IMR-90 (cell line): ENCODE measurements at regions not wholly inside any gene's neighbourhood (a gene's known extent, or its start where the extent isn't known, plus 50 kb on each side); places are given as distances from the start of the nearest gene placed in this dataset.

Source experiments
- ATAC-seq: fragments of 200-7000 bp; cut with Tn5 transposase; 2 replicates; pipeline ENCODE4 v1.9.1; 2020; ENCODE audit warnings: low read depth, mild to moderate bottlenecking, moderate library complexity
- BruUV-seq: library from RNA; stranded (reverse); fragments of 400-500 nt; replicated peaks from 2 replicates; lab custom pipeline; 2021; lab: Mats Ljungman, UMichigan
- CTCF ChIA-PET: fragments of 300-600 bp; formaldehyde crosslinking; extraction: SDS; loops from one replicate; lab custom pipeline; 2021; ENCODE audit warnings: antibody characterized with exemption; lab: Yijun Ruan, JAX
- POLR2A ChIA-PET: fragments of 300-600 bp; sonication (Branson Sonifier 250); formaldehyde crosslinking; loops from one replicate; lab custom pipeline; 2022; ENCODE audit warnings: antibody characterized with exemption; ENCODE audit not compliant: unreplicated experiment; lab: Charles Lee
- DNase-seq: peaks from one replicate; pipeline ENCODE4 v3.0.0; 2013
- H2AFZ ChIP-seq: replicated peaks from 2 replicates; pipeline ENCODE3; 2013; ENCODE audit warnings: low read length, mild to moderate bottlenecking; ENCODE audit not compliant: poor library complexity
- H2AK5ac ChIP-seq: 2 replicates; pipeline ENCODE4 v1.6.1; 2013; ENCODE audit warnings: low read depth, low read length, inconsistent platforms
- H2AK9ac ChIP-seq: replicated peaks from 2 replicates; pipeline ENCODE3; 2013; ENCODE audit warnings: mild to moderate bottlenecking, low read depth, low read length, moderate library complexity; ENCODE audit not compliant: poor library complexity
- H2BK120ac ChIP-seq: 2 replicates; pipeline ENCODE4 v1.6.1; 2013; ENCODE audit warnings: low read depth, low read length, inconsistent platforms
- H2BK15ac ChIP-seq: 3 replicates; pipeline ENCODE4 v1.6.1; 2013; ENCODE audit warnings: low read depth, low read length, inconsistent platforms
- H2BK20ac ChIP-seq: 2 replicates; pipeline ENCODE4 v1.6.1; 2013; ENCODE audit warnings: low read depth, mild to moderate bottlenecking, inconsistent platforms, low read length, moderate library complexity
- H2BK5ac ChIP-seq: 2 replicates; pipeline ENCODE4 v1.6.1; 2013; ENCODE audit warnings: mild to moderate bottlenecking, low read depth, low read length, inconsistent platforms; ENCODE audit not compliant: poor library complexity, severe bottlenecking
- H3K14ac ChIP-seq: replicated peaks from 2 replicates; pipeline ENCODE4 v1.6.1; 2013; ENCODE audit warnings: low read depth, low read length, inconsistent platforms
- H3K18ac ChIP-seq: 2 replicates; pipeline ENCODE4 v1.6.1; 2013; ENCODE audit warnings: low read depth, low read length, control low read depth
- H3K23ac ChIP-seq: 2 replicates; pipeline ENCODE4 v1.6.1; 2013; ENCODE audit warnings: low read depth, low read length, inconsistent platforms
- H3K27ac ChIP-seq: 2 replicates; pipeline ENCODE4 v1.5.1; 2013; ENCODE audit warnings: mild to moderate bottlenecking, control low read depth, low read length; ENCODE audit not compliant: insufficient read depth
- H3K27me3 ChIP-seq: 2 replicates; pipeline ENCODE4 v1.6.1; 2013; ENCODE audit warnings: low read length; ENCODE audit not compliant: control insufficient read depth, insufficient read depth
- H3K36me3 ChIP-seq: 2 replicates; pipeline ENCODE4 v1.6.1; 2013; ENCODE audit warnings: low read length, mixed read lengths; ENCODE audit not compliant: control insufficient read depth, insufficient read depth
- H3K4ac ChIP-seq: 2 replicates; pipeline ENCODE4 v1.6.1; 2013; ENCODE audit warnings: low read depth, low read length, inconsistent platforms
- H3K4me1 ChIP-seq: 2 replicates; pipeline ENCODE4 v1.6.1; 2013; ENCODE audit warnings: low read length, mixed read lengths; ENCODE audit not compliant: control insufficient read depth, insufficient read depth
- H3K4me2 ChIP-seq: 2 replicates; pipeline ENCODE4 v1.6.1; 2013; ENCODE audit warnings: low read depth, mild to moderate bottlenecking, control low read depth, low read length, moderate library complexity
- H3K4me3 ChIP-seq: 2 replicates; pipeline ENCODE4 v1.5.1; 2013; ENCODE audit warnings: low read depth, mild to moderate bottlenecking, control low read depth, low read length, moderate library complexity; ENCODE audit not compliant: insufficient read depth
- H3K56ac ChIP-seq: 2 replicates; pipeline ENCODE4 v1.6.1; 2013; ENCODE audit warnings: low read length, inconsistent platforms; ENCODE audit not compliant: insufficient read depth; ENCODE audit errors: extremely low read depth
- H3K79me1 ChIP-seq, 2 experiments: 2 replicates each; pipeline ENCODE4 v1.6.1; 2013; ENCODE audit warnings: low read length in 2 of 2, inconsistent platforms in 1 of 2, low read depth in 1 of 2
- H3K9ac ChIP-seq: 2 replicates; pipeline ENCODE4 v1.6.1; 2013; ENCODE audit warnings: low read depth, low read length, control low read depth
- H3K9me1 ChIP-seq: 2 replicates; pipeline ENCODE4 v1.6.1; 2013; ENCODE audit warnings: low read length, inconsistent platforms; ENCODE audit not compliant: insufficient read depth
- H3K9me3 ChIP-seq: 2 replicates; pipeline ENCODE4 v1.6.1; 2013; ENCODE audit warnings: low read length; ENCODE audit not compliant: control insufficient read depth, insufficient read depth
- H4K20me1 ChIP-seq: 2 replicates; pipeline ENCODE4 v1.6.1; 2013; ENCODE audit warnings: low read length, inconsistent platforms; ENCODE audit not compliant: insufficient read depth
- H4K5ac ChIP-seq: 2 replicates; pipeline ENCODE4 v1.6.1; 2013; ENCODE audit warnings: mild to moderate bottlenecking, low read depth, low read length, control low read depth
- H4K8ac ChIP-seq, 2 experiments: 2 replicates each; pipeline ENCODE4 v1.6.1; 2013; ENCODE audit warnings: low read depth in 2 of 2, low read length in 2 of 2, control low read depth in 1 of 2, inconsistent platforms in 1 of 2
- H4K91ac ChIP-seq: 2 replicates; pipeline ENCODE4 v1.6.1; 2013; ENCODE audit warnings: low read depth, low read length, inconsistent platforms; ENCODE audit not compliant: insufficient read depth
- NFE2L2 ChIP-seq: fragments of 150-350 bp; IDR thresholded peaks from 2 replicates; pipeline ENCODE4 v1.6.1; 2016; ENCODE audit warnings: low read depth, mild to moderate bottlenecking, low read length
- WGBS, 2 experiments: methylation state at CpG; one replicate each; pipeline versions ENCODE4 v1.1.5 to v1.1.7; 2013; ENCODE audit warnings: missing lambda C conversion rate in 2 of 2; ENCODE audit not compliant: insufficient read length in 1 of 2; ENCODE audit errors: extremely low coverage in 2 of 2; 5-methylcytosine and 5-hydroxymethylcytosine counted together
- dilution Hi-C: fragments of 300-500 bp; cut with HindIII; formaldehyde crosslinking; loops from one replicate; pipeline ENCODE4 v1.14.3; 2018; ENCODE audit warnings: low sequenced_read_pairs; ENCODE audit not compliant: unreplicated experiment
- in situ Hi-C: fragments of 300-500 bp; cut with MboI; formaldehyde crosslinking; loops from 3 replicates; pipeline ENCODE4 v1.14.3; 2019; ENCODE audit warnings: low sequenced_read_pairs, inconsistent platforms, mixed read lengths
- intact Hi-C: fragments of 100-400 bp; cut with micrococcal nuclease; formaldehyde crosslinking; loops from 2 replicates; pipeline ENCODE4 v1.10.0; 2022
- TF ChIP-seq, protein P1 (sequence below): fragments of 150-350 bp; IDR thresholded peaks from 2 replicates; pipeline ENCODE4 v1.6.1; 2016; ENCODE audit warnings: low read depth, mild to moderate bottlenecking, low read length, moderate library complexity, borderline replicate concordance

DNA sequence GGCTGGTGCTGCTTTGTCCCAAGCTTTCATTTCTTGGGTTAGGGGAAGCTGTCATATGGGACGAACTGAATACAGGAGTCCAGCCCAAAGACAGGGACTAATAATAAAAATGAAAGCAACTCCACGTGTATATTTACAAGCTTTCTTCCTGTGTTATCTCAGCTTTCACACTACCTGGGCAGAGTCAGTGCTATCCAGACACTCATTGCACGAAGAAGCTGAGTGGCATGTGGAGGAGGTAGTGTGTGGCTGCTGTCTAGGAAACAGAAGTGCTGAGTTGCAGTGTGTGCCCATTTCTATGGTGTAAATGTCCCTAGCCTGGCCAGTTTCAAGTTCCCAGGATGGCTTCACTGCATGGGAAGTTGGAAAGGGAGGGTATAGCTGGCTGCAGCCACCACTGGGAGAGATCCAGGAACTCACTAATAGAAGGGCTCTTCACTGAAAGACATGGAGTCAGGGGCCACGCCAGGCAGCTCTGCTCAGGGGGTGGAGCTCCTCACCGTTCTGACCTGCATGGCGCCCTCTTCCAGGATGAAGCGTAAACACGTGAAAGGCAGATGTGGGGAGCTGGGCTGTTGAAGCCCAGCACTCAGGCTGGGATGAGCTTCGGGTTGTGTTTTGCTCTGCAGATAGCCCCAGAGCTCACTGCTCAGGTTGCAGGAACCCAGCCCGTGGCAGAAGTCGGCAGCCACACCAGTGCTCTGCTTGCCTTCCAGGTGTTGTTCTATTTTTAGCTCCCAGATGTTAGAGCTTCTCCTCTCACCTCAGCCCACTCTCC, 116.9 kb downstream of the IRX2 start:
- H4K91ac ChIP-seq = no peak overlapping the region
- H3K79me1 ChIP-seq = no peaks in the 10 kb centered on the region
- no peak overlapping the region for H2AFZ ChIP-seq
- ATAC-seq = no peak
- H4K8ac ChIP-seq = no peak overlapping the region
- H2BK5ac ChIP-seq = no peak overlapping the region
- H3K27ac ChIP-seq = no peak overlapping the region
- H3K56ac ChIP-seq = no peak overlapping the region
- H3K4me3 ChIP-seq = no peak overlapping the region
- no peaks in the 10 kb centered on the region for H3K27me3 ChIP-seq
- POLR2A ChIA-PET = no interaction called here
- no peak for TF ChIP-seq NFE2L2
- TF ChIP-seq, protein P1, sequence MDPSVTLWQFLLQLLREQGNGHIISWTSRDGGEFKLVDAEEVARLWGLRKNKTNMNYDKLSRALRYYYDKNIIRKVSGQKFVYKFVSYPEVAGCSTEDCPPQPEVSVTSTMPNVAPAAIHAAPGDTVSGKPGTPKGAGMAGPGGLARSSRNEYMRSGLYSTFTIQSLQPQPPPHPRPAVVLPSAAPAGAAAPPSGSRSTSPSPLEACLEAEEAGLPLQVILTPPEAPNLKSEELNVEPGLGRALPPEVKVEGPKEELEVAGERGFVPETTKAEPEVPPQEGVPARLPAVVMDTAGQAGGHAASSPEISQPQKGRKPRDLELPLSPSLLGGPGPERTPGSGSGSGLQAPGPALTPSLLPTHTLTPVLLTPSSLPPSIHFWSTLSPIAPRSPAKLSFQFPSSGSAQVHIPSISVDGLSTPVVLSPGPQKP = no peak
- no peak overlapping the region for H3K18ac ChIP-seq
- in situ Hi-C loops (no loop called here), dilution Hi-C loops (no loop called here), intact Hi-C loops (no loop called here)
- DNase-seq = no peak
- CTCF ChIA-PET = no interaction called here
- no peak overlapping the region for H2AK9ac ChIP-seq
- H3K9me3 ChIP-seq = peaks cover 32% of the 10 kb centered on the region
- no peak overlapping the region for H2BK15ac ChIP-seq
- H3K4ac ChIP-seq = no peak overlapping the region
- H4K20me1 ChIP-seq = no peaks in the 10 kb centered on the region
- no peak overlapping the region for H3K23ac ChIP-seq
- no peak overlapping the region for H3K4me2 ChIP-seq
- BruUV-seq = no TSS peak
- no peaks in the 10 kb centered on the region for H3K9me1 ChIP-seq
- no peaks in the 10 kb centered on the region for H3K4me1 ChIP-seq
- WGBS, 2 experiments = 13% methylated on average over 1 of the region's 11 CpGs; no CpG with 5 or more reads in 1 of the 2 experiments
- no peak overlapping the region for H4K5ac ChIP-seq
- H2BK120ac ChIP-seq = no peak overlapping the region
- H3K14ac ChIP-seq = no peak overlapping the region
- no peaks in the 10 kb centered on the region for H3K36me3 ChIP-seq
- H3K9ac ChIP-seq = no peak overlapping the region
- H2AK5ac ChIP-seq = no peak overlapping the region
- no peak overlapping the region for H2BK20ac ChIP-seq
